ENCODE measurements at regions not wholly inside any gene's neighbourhood (a gene's known extent, or its start where the extent isn't known, plus 50 kb on each side); places are given as distances from the start of the nearest gene placed in this dataset.

- TF ChIP-seq, protein P1, sequence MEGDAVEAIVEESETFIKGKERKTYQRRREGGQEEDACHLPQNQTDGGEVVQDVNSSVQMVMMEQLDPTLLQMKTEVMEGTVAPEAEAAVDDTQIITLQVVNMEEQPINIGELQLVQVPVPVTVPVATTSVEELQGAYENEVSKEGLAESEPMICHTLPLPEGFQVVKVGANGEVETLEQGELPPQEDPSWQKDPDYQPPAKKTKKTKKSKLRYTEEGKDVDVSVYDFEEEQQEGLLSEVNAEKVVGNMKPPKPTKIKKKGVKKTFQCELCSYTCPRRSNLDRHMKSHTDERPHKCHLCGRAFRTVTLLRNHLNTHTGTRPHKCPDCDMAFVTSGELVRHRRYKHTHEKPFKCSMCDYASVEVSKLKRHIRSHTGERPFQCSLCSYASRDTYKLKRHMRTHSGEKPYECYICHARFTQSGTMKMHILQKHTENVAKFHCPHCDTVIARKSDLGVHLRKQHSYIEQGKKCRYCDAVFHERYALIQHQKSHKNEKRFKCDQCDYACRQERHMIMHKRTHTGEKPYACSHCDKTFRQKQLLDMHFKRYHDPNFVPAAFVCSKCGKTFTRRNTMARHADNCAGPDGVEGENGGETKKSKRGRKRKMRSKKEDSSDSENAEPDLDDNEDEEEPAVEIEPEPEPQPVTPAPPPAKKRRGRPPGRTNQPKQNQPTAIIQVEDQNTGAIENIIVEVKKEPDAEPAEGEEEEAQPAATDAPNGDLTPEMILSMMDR (IDR thresholded peaks at IDR 0.05): no peak
- TF ChIP-seq POLR2A (IDR thresholded peaks at IDR 0.05) (no peak), EP300 (IDR thresholded peaks at IDR 0.05) (no peak)
Observed at GRCh38 chr12:111296906-111297463, 71.9 kb downstream of the PHETA1 start.
